OCI-LY7 (cell line): ENCODE measurements at regions not wholly inside any gene's neighbourhood (a gene's known extent, or its start where the extent isn't known, plus 50 kb on each side); places are given as distances from the start of the nearest gene placed in this dataset.

Source experiments
- CTCF ChIP-seq: fragments of 200-600 bp; sonication (generic); conservative IDR thresholded peaks from 2 replicates; pipeline ENCODE4 v1.5.1; 2014; ENCODE audit warnings: mild to moderate bottlenecking, antibody characterized with exemption, low read length, moderate library complexity, mixed read lengths
- EZH2phosphoT487 ChIP-seq: fragments of 200-600 bp; sonication (generic); IDR thresholded peaks from 2 replicates; pipeline ENCODE4 v1.6.1; 2018; ENCODE audit warnings: low read depth, borderline replicate concordance, mild to moderate bottlenecking, mixed run types, antibody characterized with exemption, low read length, moderate library complexity, mixed read lengths

- TF ChIP-seq CTCF = no peak
- TF ChIP-seq EZH2phosphoT487 = no peak
These were observed 182.5 kb downstream of the MAFB start for GRCh38 chr20:40506537-40506939.
